SK-N-MC (cell line): ENCODE measurements at regions not wholly inside any gene's neighbourhood (a gene's known extent, or its start where the extent isn't known, plus 50 kb on each side); places are given as distances from the start of the nearest gene placed in this dataset.

Experiments used
- EZH2 ChIP-seq: fragments of 200-600 bp; sonication (generic); IDR thresholded peaks from one replicate; pipeline ENCODE4 v1.6.1; 2017; ENCODE audit warnings: antibody characterized with exemption
- FOXP2 ChIP-seq: optimal IDR thresholded peaks from 2 replicates; pipeline ENCODE3; 2011; ENCODE audit warnings: mild to moderate bottlenecking, moderate library complexity; ENCODE audit not compliant: insufficient read depth; ENCODE audit errors: extremely low read length, control extremely low read depth
- POLR2AphosphoS5 ChIP-seq: IDR thresholded peaks from 2 replicates; pipeline ENCODE4 v1.6.1; 2012; ENCODE audit warnings: mild to moderate bottlenecking, low read depth, low read length, borderline replicate concordance

DNA sequence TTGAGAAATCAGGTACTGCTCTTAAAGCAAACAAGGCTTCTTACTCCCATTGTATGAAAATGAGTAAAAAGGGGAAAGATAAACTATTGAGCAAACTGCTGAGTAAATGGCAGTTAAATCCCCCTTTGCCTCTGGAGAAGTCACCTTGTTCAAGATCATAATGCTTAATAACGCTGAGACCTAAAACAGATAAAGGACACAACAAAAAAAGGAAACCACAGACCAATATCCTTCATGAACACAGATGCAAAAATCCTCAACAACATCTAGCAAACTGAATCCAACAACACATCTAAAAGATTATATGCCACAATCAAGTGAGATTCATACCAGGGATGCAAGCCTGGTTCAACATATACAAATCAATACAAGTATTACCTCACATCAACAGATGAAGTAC lies 109.0 kb upstream of the MDM1 start:
- TF ChIP-seq POLR2AphosphoS5 (no peak), EZH2 (no peak), FOXP2 (no peak)
